Kidney (tissue), 13 donors: ENCODE measurements at regions not wholly inside any gene's neighbourhood (a gene's known extent, or its start where the extent isn't known, plus 50 kb on each side); places are given as distances from the start of the nearest gene placed in this dataset.

Experiments used
- DNase-seq, 5 donors: peaks; one replicate each; pipeline ENCODE4 v3.0.0-alpha.2; 2013 to 2020
- FAIRE-seq: peaks from 2 replicates; lab custom pipeline; 2012; peaks lifted over from hg19 to GRCh38; lab: Jason Lieb, UNC
- H3K27ac ChIP-seq, 2 donors: one replicate each; pipeline ENCODE4 v1.7.0; 2013; ENCODE audit warnings: low read depth in 2 of 2, low read length in 2 of 2, inconsistent platforms in 1 of 2
- H3K27me3 ChIP-seq: one replicate; pipeline ENCODE4 v1.7.1; 2013; ENCODE audit warnings: low read length, inconsistent platforms; ENCODE audit not compliant: control insufficient read depth, insufficient read depth
- H3K36me3 ChIP-seq, 3 donors: one replicate each; pipeline versions ENCODE4 v1.7.0 to v1.7.1; 2013; ENCODE audit warnings: low read length in 3 of 3, control low read depth in 1 of 3, inconsistent platforms in 1 of 3; ENCODE audit not compliant: insufficient read depth in 3 of 3, control insufficient read depth in 2 of 3
- H3K4me1 ChIP-seq, 3 donors: one replicate each; pipeline versions ENCODE4 v1.7.0 to v1.7.1; 2013; ENCODE audit warnings: low read length in 3 of 3, inconsistent platforms in 1 of 3, low read depth in 1 of 3; ENCODE audit not compliant: control insufficient read depth in 2 of 3, insufficient read depth in 2 of 3
- H3K4me3 ChIP-seq, 3 donors: one replicate each; pipeline versions ENCODE4 v1.7.0 to v1.8.1; 2013; ENCODE audit warnings: low read length in 3 of 3, control low read depth in 1 of 3, inconsistent platforms in 1 of 3
- H3K9ac ChIP-seq, 3 donors: one replicate each; pipeline versions ENCODE4 v1.7.0 to v1.7.1; 2013; ENCODE audit warnings: low read length in 3 of 3, control low read depth in 1 of 3, inconsistent platforms in 1 of 3
- H3K9me3 ChIP-seq, 3 donors: one replicate each; pipeline versions ENCODE4 v1.7.0 to v1.7.1; 2013; ENCODE audit warnings: low read length in 3 of 3, control low read depth in 1 of 3, inconsistent platforms in 1 of 3; ENCODE audit not compliant: control insufficient read depth in 2 of 3, insufficient read depth in 1 of 3
- CTCF ChIP-seq: IDR thresholded peaks from 3 replicates; pipeline ENCODE4 v1.5.1; 2012; ENCODE audit warnings: mild to moderate bottlenecking, moderate library complexity, borderline replicate concordance; ENCODE audit not compliant: insufficient read depth; ENCODE audit errors: extremely low read depth
- intact Hi-C: fragments of 100-400 bp; cut with DNase I; formaldehyde crosslinking; loops from one replicate; pipeline ENCODE4 v1.11.1; 2022
- donor health status: control.
- donor health status: control.
- donor health status: control.
- donor health status: control.
- donor health status: control.
- donor health status: DM: yes; HTN: yes; CAD: no.
- donor health status: Normal renal cell carcinoma (clear cell type).

- Histone ChIP-seq H3K4me3 (no peak overlapping the region), H3K9me3 (no peaks in the 10 kb centered on the region), H3K4me1 (no peaks in the 10 kb centered on the region), H3K9ac (no peak overlapping the region), H3K27me3 (no peaks in the 10 kb centered on the region), H3K36me3 (no peaks in the 10 kb centered on the region), H3K27ac (no peak overlapping the region)
- TF ChIP-seq CTCF, result no peak
- intact Hi-C loops, result no loop called here
- DNase-seq (no peak), FAIRE-seq (no peak)
Measured at GRCh38 chr4:158068068-158068467, 104.8 kb downstream of the GASK1B start.

- intact Hi-C loops, result no loop called here
- no peak overlapping the region for H3K9ac ChIP-seq
- H3K36me3 ChIP-seq, result no peaks in the 10 kb centered on the region
- H3K27me3 ChIP-seq, result no peaks in the 10 kb centered on the region
- H3K9me3 ChIP-seq, result no peaks in the 10 kb centered on the region
- no peak for DNase-seq
- no peak for FAIRE-seq
- no peak overlapping the region for H3K4me3 ChIP-seq
- no peaks in the 10 kb centered on the region for H3K4me1 ChIP-seq
- no peak for TF ChIP-seq CTCF
- no peak overlapping the region for H3K27ac ChIP-seq
Measured at GRCh38 chr4:158067646-158068045, 105.2 kb downstream of the GASK1B start.

- intact Hi-C loops, result no loop called here
- H3K36me3 ChIP-seq, result no peaks in the 10 kb centered on the region
- H3K4me1 ChIP-seq, result no peaks in the 10 kb centered on the region
- H3K27ac ChIP-seq, result no peak overlapping the region
- H3K27me3 ChIP-seq, result no peaks in the 10 kb centered on the region
- H3K9me3 ChIP-seq, result no peaks in the 10 kb centered on the region
- FAIRE-seq (no peak), DNase-seq (no peak)
- no peak overlapping the region for H3K9ac ChIP-seq
- no peak for TF ChIP-seq CTCF
- H3K4me3 ChIP-seq, result no peak overlapping the region
Measured at GRCh38 chr4:158065603-158066002, 107.2 kb downstream of the GASK1B start.

GRCh38 chr4:158065176-158065575 lies 107.6 kb downstream of the GASK1B start:
- intact Hi-C loops, result no loop called here
- no peak for TF ChIP-seq CTCF
- DNase-seq (no peak), FAIRE-seq (no peak)
- no peaks in the 10 kb centered on the region for H3K4me1 ChIP-seq
- no peak overlapping the region for H3K9ac ChIP-seq
- H3K27ac ChIP-seq, result no peak overlapping the region
- no peaks in the 10 kb centered on the region for H3K36me3 ChIP-seq
- H3K27me3 ChIP-seq, result no peaks in the 10 kb centered on the region
- H3K9me3 ChIP-seq, result no peaks in the 10 kb centered on the region
- no peak overlapping the region for H3K4me3 ChIP-seq
